ENCODE measurements at regions not wholly inside any gene's neighbourhood (a gene's known extent, or its start where the extent isn't known, plus 50 kb on each side); places are given as distances from the start of the nearest gene placed in this dataset.

DNA sequence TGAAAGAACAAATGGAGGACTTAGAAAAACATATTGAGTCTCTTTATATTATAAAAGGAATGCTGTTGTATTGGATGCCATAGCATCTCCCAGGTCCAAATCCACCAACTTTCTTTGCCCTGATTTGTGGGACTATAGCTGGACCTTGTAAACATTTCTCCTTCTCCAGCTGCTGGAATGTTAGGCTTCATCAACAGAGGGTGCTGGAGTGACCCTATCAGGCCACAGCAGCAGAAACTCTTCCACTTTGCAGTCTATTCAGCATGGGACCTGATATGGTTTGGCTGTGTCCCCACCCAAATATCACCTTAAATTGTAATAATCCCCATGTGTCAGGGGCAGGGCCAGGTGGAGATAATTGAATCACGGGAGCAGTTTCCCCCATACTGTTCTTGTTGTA is 138.4 kb upstream of the ARL4C start:
- DNase-seq (ENCODE audit: low read depth) = no peak

DNA sequence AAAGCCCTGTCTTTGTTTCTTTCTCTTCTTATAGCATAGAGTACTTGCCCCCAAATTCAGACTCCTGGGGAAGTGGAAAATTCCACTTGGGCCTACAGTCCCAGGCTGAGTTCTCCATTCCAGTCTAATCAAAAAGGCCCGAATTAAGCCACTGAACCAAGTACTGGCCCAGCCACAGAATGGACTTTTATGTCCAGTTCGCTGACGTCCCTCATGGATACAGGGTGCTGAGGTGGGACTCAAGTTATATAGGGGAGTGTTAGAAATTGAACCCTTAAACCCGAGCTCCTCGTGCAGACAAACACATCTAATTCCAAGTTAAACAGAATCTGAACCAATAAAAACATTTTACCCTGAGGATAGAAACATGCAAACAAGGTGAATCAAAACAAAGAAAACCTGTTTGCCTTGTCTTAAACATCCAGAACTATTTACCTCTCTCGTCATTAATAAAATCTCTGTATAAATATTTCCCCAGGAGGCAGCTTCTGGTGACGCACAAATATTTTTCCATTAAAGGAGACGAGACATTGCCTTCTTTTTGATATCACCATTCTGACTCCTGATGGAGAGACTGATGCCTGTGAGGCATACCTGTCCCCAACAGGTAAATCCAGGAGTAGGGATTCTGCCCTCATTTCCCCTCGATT is 136.8 kb upstream of the ARL4C start:
- no peak for DNase-seq (ENCODE audit: low read depth)

DNA sequence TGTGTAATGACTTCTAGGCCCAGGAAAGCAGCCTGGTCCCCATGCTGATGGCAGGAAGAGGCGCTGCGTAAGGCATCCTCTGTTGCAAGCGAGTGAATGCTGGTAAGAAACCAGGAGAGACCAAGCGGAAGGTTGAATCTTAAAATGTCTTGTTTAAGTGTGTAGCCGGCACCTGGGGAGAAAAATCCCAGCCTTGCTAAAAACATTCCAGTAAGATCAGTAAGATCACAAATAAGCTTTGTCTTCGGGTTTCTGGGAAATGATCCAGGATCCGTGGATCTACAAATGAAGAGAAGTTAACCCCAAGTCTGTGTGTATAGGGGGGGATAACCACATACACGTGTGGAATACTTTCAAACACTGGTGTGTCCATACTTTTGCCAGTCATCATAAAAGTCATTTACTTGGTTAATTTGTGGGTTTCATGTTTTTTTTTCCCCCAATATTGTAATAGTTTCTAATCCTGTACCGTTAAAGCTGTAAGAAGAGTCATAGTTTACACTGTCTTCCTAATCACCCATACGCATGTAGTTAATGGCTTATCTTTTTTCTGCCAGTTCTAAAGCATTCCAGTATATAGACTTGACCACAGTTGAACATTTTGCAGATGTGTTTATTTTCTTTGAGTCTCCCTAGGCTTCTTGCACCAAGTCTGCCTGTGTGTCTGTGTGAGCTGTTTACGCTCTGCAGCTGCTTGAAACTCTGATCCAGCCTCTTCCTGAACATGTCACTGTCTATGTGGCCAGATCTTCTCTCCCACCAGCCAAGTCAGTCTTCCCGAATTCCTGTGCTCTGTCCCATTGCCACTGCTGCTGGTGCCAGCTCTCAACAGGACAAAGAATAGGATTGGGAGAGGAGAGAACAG is 135.9 kb upstream of the ARL4C start:
- DNase-seq (ENCODE audit: low read depth) = no peak

DNA sequence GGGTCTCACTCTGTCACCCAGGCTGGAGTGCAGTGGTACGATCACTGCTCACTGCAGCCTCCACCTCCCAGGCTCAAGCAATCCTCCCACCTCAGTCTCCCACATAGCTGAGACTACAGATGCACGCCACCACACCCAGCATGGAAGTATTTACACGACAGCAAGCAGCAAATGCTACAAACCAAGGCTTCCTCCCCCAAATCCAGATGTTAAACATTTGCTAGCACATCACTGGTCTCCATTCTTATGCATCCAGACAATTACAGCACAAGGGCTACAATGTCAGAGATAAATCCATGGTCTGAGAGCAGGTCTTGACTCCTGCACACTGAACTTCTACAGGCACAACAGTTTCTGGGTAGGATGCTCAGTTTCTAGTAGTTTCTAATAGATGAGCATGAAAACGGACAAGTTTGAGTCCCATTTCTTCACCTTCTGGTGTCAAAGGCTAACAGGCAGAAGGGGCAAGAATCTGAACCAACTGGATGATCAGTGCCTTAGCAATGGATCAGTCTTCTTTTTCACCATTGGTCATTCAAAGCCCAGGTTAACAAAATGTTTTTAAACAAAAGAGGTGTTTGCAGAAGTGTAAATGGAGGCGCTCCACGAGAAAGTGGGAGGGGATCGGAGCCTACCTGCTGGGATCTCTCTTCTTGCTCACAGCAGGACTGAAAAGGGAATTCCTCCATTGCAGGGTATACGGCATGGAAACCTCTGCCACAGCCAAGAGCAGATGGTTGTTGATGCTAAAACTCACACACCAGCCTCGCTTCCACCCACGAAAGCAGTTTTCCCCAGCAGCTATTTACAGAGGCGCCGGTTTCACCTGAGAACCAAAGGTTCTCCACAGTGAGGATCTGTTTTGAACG is 135.0 kb upstream of the ARL4C start:
- no peak for DNase-seq (ENCODE audit: low read depth)

- no peak for DNase-seq (ENCODE audit: low read depth)
Observed at GRCh38 chr2:234630801-234631261, 133.9 kb upstream of the ARL4C start.

DNA sequence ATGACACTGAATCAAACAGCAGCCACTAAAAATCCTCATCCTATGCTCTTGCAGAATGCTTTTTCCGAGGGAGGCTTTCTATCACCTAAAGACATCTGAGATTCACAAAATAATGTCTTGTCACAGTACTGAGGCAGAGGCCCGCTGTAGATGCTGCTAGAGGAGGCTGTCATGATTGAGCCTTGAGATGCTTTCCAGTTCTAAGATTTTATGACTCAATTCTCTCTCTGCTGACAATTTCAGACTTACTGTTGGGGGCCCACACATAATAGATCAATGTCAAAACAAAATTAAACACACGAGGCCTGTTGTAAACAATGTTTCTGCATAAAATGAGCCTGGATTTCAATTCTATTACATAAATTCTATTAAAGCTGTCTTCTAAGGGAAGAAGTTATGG is 132.7 kb upstream of the ARL4C start:
- DNase-seq (ENCODE audit: low read depth) = no peak

GRCh38 chr2:234628953-234629352 is 132.1 kb upstream of the ARL4C start:
- DNase-seq (ENCODE audit: low read depth) = no peak

DNA sequence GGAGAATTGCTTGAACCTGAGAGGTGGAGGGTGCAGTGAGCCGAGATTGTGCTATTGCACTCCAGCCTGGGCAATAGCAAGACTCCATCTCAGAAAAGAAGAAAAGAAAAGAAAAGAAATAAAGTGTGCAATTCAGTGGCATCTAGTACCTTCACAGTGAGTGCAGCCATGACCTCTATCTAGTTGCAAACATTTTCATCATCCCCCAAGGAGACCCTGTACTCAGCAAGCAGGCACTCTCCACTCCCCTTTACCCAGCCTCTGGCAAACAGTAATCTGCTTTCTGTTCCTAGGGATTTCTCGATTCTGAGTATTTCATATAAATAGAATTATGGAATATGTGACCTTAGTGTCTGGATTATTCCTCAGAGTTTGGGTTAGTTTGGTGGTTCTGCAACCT is 130.4 kb upstream of the ARL4C start:
- DNase-seq (ENCODE audit: low read depth) = no peak

GRCh38 chr2:234626566-234627130 is 129.8 kb upstream of the ARL4C start:
- DNase-seq (ENCODE audit: low read depth) = no peak

- no peak for DNase-seq (ENCODE audit: low read depth)
Observed at GRCh38 chr2:234625626-234626250, 128.9 kb upstream of the ARL4C start.

- no peak for DNase-seq (ENCODE audit: low read depth)
Observed at GRCh38 chr2:234623521-234623991, 126.7 kb upstream of the ARL4C start.

GRCh38 chr2:234621120-234621519 is 124.2 kb upstream of the ARL4C start:
- no peak for DNase-seq (ENCODE audit: low read depth)

GRCh38 chr2:234620018-234620417 is 123.1 kb upstream of the ARL4C start:
- no peak for DNase-seq (ENCODE audit: low read depth)

GRCh38 chr2:234615643-234616356 is 118.9 kb upstream of the ARL4C start:
- DNase-seq (ENCODE audit: low read depth) = no peak

DNA sequence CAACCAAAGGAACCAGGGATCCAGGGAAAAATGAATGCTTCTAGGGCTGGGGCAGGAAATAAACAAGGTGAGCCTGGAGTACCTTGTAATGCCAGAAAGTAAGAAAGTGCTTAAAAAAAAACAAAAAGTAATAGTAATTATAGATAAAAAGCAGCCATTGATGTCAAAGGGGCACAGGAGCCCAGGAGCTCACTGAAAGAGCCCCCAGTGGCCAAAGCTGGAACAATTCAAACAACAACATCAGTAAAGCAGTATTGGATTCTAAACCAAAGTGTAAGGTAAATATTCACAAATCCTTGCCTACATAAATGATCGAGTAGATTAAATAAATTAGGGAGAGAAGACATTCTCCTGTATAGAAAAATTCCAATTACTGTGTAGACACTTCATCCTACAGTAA is 114.3 kb upstream of the ARL4C start:
- no peak for DNase-seq (ENCODE audit: low read depth)

DNA sequence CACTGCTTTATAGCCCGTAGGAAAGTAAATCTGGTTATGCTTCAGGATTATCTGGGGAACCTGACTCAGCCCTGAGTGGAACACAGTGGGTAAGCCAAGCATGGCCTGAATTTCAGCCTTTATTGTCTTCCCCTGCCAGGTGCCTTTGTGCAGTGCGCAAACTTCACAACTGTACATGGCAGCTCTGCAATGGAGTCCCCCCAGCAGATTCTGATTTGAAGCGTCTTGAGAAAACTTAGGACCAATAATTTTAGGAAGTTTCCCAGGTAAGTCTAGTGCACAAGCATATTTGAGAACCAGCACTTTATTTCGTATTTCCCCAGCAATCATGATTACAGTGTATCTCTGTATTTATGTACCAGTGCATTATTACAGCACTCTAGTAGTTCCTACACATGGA is 112.1 kb upstream of the ARL4C start:
- DNase-seq (ENCODE audit: low read depth) = no peak

- no peak for DNase-seq (ENCODE audit: low read depth)
Observed at GRCh38 chr2:234607691-234608090, 110.8 kb upstream of the ARL4C start.

GRCh38 chr2:234606896-234607295 is 110.0 kb upstream of the ARL4C start:
- no peak for DNase-seq (ENCODE audit: low read depth)

- no peak for DNase-seq (ENCODE audit: low read depth)
Observed at GRCh38 chr2:234603619-234604018, 106.7 kb upstream of the ARL4C start.

DNA sequence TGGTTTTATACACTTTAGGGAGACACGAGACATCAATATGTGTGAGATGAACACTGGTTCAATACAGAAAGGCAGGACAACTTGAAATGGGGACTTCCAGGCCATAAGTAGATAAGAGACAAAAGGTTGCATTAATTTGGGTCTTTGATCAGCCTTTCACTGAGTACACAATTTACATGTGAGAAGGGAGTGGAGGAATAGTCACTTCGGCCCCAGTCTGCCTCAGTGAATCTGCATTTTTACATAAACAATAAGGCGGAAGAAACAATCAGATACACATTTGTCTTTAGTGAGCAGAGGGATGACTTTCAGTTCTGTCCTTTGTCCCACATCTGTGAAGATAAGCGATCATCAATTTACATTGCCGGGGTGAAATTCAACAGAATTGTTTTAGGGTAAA is 104.3 kb upstream of the ARL4C start:
- no peak for DNase-seq (ENCODE audit: low read depth)

GRCh38 chr2:234597576-234597861 is 100.6 kb upstream of the ARL4C start:
- no peak for DNase-seq (ENCODE audit: low read depth)

All from stimulated activated CD8-positive, alpha-beta memory T cell treated with anti-CD3 and anti-CD28 coated beads, Interleukin-12 subunit alpha, Interleukin-12 subunit beta, amount 100 ng/mL, for 4 hours (primary cell).